ENCODE measurements at regions not wholly inside any gene's neighbourhood (a gene's known extent, or its start where the extent isn't known, plus 50 kb on each side); places are given as distances from the start of the nearest gene placed in this dataset.

DNA sequence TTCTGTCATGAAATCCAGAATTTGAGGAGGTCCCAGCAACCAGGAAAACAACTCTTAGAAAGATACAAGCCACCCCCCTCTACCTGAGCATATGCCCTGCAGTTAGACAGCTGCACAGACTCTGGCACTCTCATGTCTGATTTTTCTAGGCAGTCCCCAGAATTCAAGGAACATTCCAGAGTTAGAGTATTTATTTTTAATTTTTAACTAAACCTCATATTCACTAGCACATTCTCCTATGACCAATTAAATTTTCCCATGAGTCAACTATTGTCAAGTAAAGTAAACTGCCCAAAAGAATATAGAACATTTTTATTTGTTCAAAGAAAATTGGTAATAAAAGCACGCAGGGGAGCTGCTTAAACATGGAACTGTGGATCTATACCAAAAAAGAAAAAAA lies 490.5 kb upstream of the SEMA6A start:
- Histone ChIP-seq H3K9me3 (peaks cover 0 to 4% (median 0%) of the 10 kb centered on the region in 3 donors), H3K36me3 (no peaks in the 10 kb centered on the region), H3K4me1 (no peaks in the 10 kb centered on the region), H3K4me3 (no peak overlapping the region), H3K27me3 (no peaks in the 10 kb centered on the region), H3K27ac (no peak overlapping the region)
- WGBS, 2 donors: 62 to 80% methylated on average over 1 of the region's 1 CpG
- intact Hi-C loops (cut with DNase I): no loop called here
- no peak for DNase-seq
- no peak for TF ChIP-seq POLR2A (IDR thresholded peaks at IDR 0.05)
- TF ChIP-seq, protein P1, sequence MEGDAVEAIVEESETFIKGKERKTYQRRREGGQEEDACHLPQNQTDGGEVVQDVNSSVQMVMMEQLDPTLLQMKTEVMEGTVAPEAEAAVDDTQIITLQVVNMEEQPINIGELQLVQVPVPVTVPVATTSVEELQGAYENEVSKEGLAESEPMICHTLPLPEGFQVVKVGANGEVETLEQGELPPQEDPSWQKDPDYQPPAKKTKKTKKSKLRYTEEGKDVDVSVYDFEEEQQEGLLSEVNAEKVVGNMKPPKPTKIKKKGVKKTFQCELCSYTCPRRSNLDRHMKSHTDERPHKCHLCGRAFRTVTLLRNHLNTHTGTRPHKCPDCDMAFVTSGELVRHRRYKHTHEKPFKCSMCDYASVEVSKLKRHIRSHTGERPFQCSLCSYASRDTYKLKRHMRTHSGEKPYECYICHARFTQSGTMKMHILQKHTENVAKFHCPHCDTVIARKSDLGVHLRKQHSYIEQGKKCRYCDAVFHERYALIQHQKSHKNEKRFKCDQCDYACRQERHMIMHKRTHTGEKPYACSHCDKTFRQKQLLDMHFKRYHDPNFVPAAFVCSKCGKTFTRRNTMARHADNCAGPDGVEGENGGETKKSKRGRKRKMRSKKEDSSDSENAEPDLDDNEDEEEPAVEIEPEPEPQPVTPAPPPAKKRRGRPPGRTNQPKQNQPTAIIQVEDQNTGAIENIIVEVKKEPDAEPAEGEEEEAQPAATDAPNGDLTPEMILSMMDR (IDR thresholded peaks at IDR 0.05): no peak

DNA sequence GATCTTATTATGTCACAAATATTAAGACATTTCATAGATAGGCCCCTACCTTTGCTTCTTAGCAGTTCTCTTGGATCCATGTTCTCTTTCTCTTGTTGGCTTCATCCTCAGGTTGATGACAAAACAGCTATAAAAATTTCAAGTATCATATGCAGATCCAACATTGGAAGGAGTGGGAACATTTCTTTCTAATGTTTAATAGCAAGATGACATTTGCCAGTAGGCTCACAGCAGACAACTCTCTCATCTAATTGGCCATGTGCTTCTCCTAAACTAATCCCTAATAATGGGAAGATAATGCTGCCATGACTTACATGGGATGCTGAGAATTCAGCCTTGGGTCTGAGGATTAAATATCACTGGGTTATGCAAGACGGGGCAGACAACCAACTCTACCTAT lies 485.5 kb upstream of the SEMA6A start:
- no peak for DNase-seq
- no peaks in the 10 kb centered on the region for H3K4me1 ChIP-seq
- intact Hi-C loops (cut with DNase I): no loop called here
- H3K9me3 ChIP-seq: no peaks in the 10 kb centered on the region
- H3K27ac ChIP-seq: no peak overlapping the region
- TF ChIP-seq POLR2A (IDR thresholded peaks at IDR 0.05): no peak
- TF ChIP-seq, protein P1 (IDR thresholded peaks at IDR 0.05): no peak
- 67 to 86% methylated on average over 1 of the region's 1 CpG for WGBS, 2 donors
- H3K36me3 ChIP-seq: no peaks in the 10 kb centered on the region
- H3K27me3 ChIP-seq: no peaks in the 10 kb centered on the region
- no peak overlapping the region for H3K4me3 ChIP-seq

DNA sequence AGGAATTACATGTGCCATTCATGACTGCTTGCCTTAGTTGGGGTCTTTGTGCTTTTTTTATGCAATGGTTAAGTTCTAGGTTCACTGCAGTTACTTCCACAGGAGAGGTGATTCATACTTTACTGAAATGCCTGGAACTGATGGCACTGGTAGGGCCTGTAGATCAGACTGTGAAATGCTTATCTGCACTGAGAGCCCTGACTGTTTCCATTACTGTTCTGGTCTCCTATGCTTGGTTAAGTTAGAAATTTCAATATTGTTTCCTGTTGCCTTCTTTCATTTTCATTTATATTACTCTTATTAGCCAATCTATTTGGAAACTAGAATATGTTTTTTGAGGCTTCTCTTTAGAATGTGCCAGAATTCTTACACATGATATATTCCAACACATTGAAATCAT lies 484.1 kb upstream of the SEMA6A start:
- H3K27ac ChIP-seq: no peak overlapping the region
- H3K9me3 ChIP-seq: no peaks in the 10 kb centered on the region
- H3K36me3 ChIP-seq: no peaks in the 10 kb centered on the region
- no peak overlapping the region for H3K4me3 ChIP-seq
- H3K27me3 ChIP-seq: no peaks in the 10 kb centered on the region
- TF ChIP-seq, protein P1 (IDR thresholded peaks at IDR 0.05): no peak
- TF ChIP-seq POLR2A (IDR thresholded peaks at IDR 0.05): no peak
- intact Hi-C loops (cut with DNase I): no loop called here
- DNase-seq: no peak
- no peaks in the 10 kb centered on the region for H3K4me1 ChIP-seq

DNA sequence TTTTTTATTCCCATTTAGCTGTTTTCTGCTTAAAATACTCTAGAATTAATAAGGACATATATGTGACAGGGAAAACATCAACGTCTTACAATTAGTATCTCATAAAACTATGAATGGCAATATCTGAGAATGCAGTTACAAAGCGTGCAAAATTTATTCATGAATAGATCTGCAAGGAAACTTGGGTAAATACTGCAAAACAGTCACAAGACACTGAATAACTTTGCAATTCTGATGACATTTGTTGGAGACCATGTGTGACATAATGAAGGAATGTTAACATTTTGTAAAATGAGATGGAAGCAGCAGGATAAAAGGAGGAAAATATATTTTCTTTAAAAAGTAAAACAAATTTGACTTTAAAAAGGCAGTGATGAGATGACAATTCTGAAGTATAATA lies 480.9 kb upstream of the SEMA6A start:
- Histone ChIP-seq H3K27ac (no peak overlapping the region), H3K4me1 (no peaks in the 10 kb centered on the region), H3K4me3 (no peak overlapping the region), H3K36me3 (no peaks in the 10 kb centered on the region), H3K9me3 (no peaks in the 10 kb centered on the region), H3K27me3 (no peaks in the 10 kb centered on the region)
- no peak for TF ChIP-seq POLR2A (IDR thresholded peaks at IDR 0.05)
- TF ChIP-seq, protein P1 (IDR thresholded peaks at IDR 0.05): no peak
- intact Hi-C loops (cut with DNase I): no loop called here
- 70 to 96% methylated on average over 2 of the region's 2 CpGs for WGBS, 2 donors
- no peak for DNase-seq

DNA sequence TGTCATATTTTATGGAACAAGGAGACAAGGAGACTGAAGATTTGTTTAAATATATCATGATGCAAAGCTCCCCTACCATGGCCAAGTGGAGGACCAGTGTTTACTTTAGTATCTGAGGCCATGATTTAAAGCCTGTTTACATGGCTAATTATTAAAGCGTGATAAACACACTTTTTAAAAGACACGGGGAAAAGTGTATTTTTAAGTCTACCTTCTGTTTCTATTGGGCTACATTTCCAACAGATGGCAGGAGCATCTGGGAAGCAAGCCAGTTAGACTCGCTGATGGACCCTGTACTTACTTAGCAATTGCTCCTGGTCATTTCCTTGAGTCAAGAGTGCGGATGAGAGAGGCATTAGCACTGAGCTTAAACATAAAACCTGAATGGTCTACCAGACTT lies 480.3 kb upstream of the SEMA6A start:
- Histone ChIP-seq H3K4me1 (no peaks in the 10 kb centered on the region), H3K36me3 (no peaks in the 10 kb centered on the region), H3K27ac (no peak overlapping the region), H3K27me3 (no peaks in the 10 kb centered on the region), H3K9me3 (no peaks in the 10 kb centered on the region), H3K4me3 (no peak overlapping the region)
- 50 to 59% methylated on average over 4 of the region's 4 CpGs for WGBS, 2 donors
- DNase-seq: no peak
- TF ChIP-seq POLR2A (IDR thresholded peaks at IDR 0.05): no peak
- TF ChIP-seq, protein P1 (IDR thresholded peaks at IDR 0.05): no peak
- intact Hi-C loops (cut with DNase I): no loop called here
